HEK293 (cell line): ENCODE measurements at regions not wholly inside any gene's neighbourhood (a gene's known extent, or its start where the extent isn't known, plus 50 kb on each side); places are given as distances from the start of the nearest gene placed in this dataset.

Source experiments
- SCRT1 ChIP-seq: fragments of 450-650 bp; formaldehyde crosslinking; IDR thresholded peaks from 2 replicates; pipeline ENCODE4 v1.5.1; 2016; ENCODE audit warnings: missing biosample characterization, missing genetic modification characterization, borderline replicate concordance
- ZNF138 ChIP-seq: fragments of 450-650 bp; formaldehyde crosslinking; IDR thresholded peaks from 2 replicates; pipeline ENCODE4 v1.5.1; 2016; ENCODE audit warnings: missing biosample characterization, missing genetic modification characterization, borderline replicate concordance
- TF ChIP-seq, protein P1 (sequence below): fragments of 450-650 bp; formaldehyde crosslinking; IDR thresholded peaks from 2 replicates; pipeline ENCODE4 v1.5.1; 2016; ENCODE audit warnings: missing biosample characterization, missing genetic modification characterization

DNA sequence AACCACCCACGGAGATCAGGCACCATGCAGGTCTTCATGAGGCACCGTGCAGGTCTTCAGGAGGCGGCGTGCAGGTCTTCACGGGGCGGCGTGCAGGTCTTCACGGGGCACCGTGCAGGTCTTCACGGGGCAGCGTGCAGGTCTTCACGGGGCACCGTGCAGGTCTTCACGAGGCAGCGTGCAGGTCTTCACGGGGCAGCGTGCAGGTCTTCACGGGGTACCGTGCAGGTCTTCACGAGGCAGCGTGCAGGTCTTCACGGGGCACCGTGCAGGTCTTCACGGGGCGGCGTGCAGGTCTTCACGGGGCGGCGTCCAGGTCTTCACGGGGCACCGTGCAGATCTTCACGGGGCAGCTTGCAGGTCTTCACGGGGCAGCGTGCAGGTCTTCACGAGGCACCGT is 350.4 kb upstream of the PKDCC start:
- TF ChIP-seq, protein P1, sequence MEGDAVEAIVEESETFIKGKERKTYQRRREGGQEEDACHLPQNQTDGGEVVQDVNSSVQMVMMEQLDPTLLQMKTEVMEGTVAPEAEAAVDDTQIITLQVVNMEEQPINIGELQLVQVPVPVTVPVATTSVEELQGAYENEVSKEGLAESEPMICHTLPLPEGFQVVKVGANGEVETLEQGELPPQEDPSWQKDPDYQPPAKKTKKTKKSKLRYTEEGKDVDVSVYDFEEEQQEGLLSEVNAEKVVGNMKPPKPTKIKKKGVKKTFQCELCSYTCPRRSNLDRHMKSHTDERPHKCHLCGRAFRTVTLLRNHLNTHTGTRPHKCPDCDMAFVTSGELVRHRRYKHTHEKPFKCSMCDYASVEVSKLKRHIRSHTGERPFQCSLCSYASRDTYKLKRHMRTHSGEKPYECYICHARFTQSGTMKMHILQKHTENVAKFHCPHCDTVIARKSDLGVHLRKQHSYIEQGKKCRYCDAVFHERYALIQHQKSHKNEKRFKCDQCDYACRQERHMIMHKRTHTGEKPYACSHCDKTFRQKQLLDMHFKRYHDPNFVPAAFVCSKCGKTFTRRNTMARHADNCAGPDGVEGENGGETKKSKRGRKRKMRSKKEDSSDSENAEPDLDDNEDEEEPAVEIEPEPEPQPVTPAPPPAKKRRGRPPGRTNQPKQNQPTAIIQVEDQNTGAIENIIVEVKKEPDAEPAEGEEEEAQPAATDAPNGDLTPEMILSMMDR: no peak
- TF ChIP-seq ZNF138 (tag by site-specific recombination): no peak
- TF ChIP-seq SCRT1: no peak
